ENCODE measurements at regions not wholly inside any gene's neighbourhood (a gene's known extent, or its start where the extent isn't known, plus 50 kb on each side); places are given as distances from the start of the nearest gene placed in this dataset.
"Not testable (repeated sequence)": the region's sequence is repeated elsewhere in the genome, so short reads cannot be mapped to it uniquely, and the experiment has no call there.

GRCh38 chr14:83712418-83713129, 1817.4 kb upstream of the FLRT2 start:
- DNase-seq (ENCODE audit: extremely low read depth, low read depth, low spot score): no peak

GRCh38 chr14:83713732-83714131, 1816.2 kb upstream of the FLRT2 start:
- no peak for DNase-seq (ENCODE audit: extremely low read depth, low read depth, low spot score)

- DNase-seq (ENCODE audit: extremely low read depth, low read depth, low spot score): no peak
These were observed 1815.8 kb upstream of the FLRT2 start for GRCh38 chr14:83714151-83714550.

GRCh38 chr14:83719435-83719834, 1810.5 kb upstream of the FLRT2 start:
- not testable (repeated sequence) for DNase-seq (ENCODE audit: extremely low read depth, low read depth, low spot score)

GRCh38 chr14:83733670-83734069, 1796.3 kb upstream of the FLRT2 start:
- DNase-seq (ENCODE audit: extremely low read depth, low read depth, low spot score): no peak

GRCh38 chr14:83734431-83734830, 1795.5 kb upstream of the FLRT2 start:
- no peak for DNase-seq (ENCODE audit: extremely low read depth, low read depth, low spot score)

- DNase-seq (ENCODE audit: extremely low read depth, low read depth, low spot score): no peak
These were observed 1788.7 kb upstream of the FLRT2 start for GRCh38 chr14:83741269-83741668.

- DNase-seq (ENCODE audit: extremely low read depth, low read depth, low spot score): no peak
These were observed 1785.7 kb upstream of the FLRT2 start for GRCh38 chr14:83744224-83744623.

- no peak for DNase-seq (ENCODE audit: extremely low read depth, low read depth, low spot score)
These were observed 1785.1 kb upstream of the FLRT2 start for GRCh38 chr14:83744891-83745290.

- DNase-seq (ENCODE audit: extremely low read depth, low read depth, low spot score): no peak
These were observed 1783.6 kb upstream of the FLRT2 start for GRCh38 chr14:83746336-83746735.

- DNase-seq (ENCODE audit: extremely low read depth, low read depth, low spot score): no peak
These were observed 1772.0 kb upstream of the FLRT2 start for GRCh38 chr14:83757916-83758315.

GRCh38 chr14:83764656-83765599, 1765.0 kb upstream of the FLRT2 start:
- no peak for DNase-seq (ENCODE audit: extremely low read depth, low read depth, low spot score)

- no peak for DNase-seq (ENCODE audit: extremely low read depth, low read depth, low spot score)
These were observed 1752.4 kb upstream of the FLRT2 start for GRCh38 chr14:83777516-83777915.

GRCh38 chr14:83779266-83779665, 1750.7 kb upstream of the FLRT2 start:
- no peak for DNase-seq (ENCODE audit: extremely low read depth, low read depth, low spot score)

- no peak for DNase-seq (ENCODE audit: extremely low read depth, low read depth, low spot score)
These were observed 1749.6 kb upstream of the FLRT2 start for GRCh38 chr14:83780321-83780720.

GRCh38 chr14:83798421-83798820, 1731.5 kb upstream of the FLRT2 start:
- DNase-seq (ENCODE audit: extremely low read depth, low read depth, low spot score): no peak

- DNase-seq (ENCODE audit: extremely low read depth, low read depth, low spot score): no peak
These were observed 1730.7 kb upstream of the FLRT2 start for GRCh38 chr14:83799233-83799632.

GRCh38 chr14:83814896-83815295, 1715.0 kb upstream of the FLRT2 start:
- DNase-seq (ENCODE audit: extremely low read depth, low read depth, low spot score): no peak

GRCh38 chr14:83816761-83817160, 1713.2 kb upstream of the FLRT2 start:
- no peak for DNase-seq (ENCODE audit: extremely low read depth, low read depth, low spot score)

GRCh38 chr14:83825843-83826242, 1704.1 kb upstream of the FLRT2 start:
- no peak for DNase-seq (ENCODE audit: extremely low read depth, low read depth, low spot score)

GRCh38 chr14:83826838-83827237, 1703.1 kb upstream of the FLRT2 start:
- no peak for DNase-seq (ENCODE audit: extremely low read depth, low read depth, low spot score)

GRCh38 chr14:83827383-83827782, 1702.6 kb upstream of the FLRT2 start:
- no peak for DNase-seq (ENCODE audit: extremely low read depth, low read depth, low spot score)

Measured in glomerular endothelial cell (primary cell).